Adrenal gland (tissue), 9 donors: ENCODE measurements at regions not wholly inside any gene's neighbourhood (a gene's known extent, or its start where the extent isn't known, plus 50 kb on each side); places are given as distances from the start of the nearest gene placed in this dataset.

ENCODE experiments used
- DNase-seq, 7 donors: peaks; one replicate each; pipeline ENCODE4 v3.0.0-alpha.2; 2019 to 2020
- H3K27ac ChIP-seq, 5 donors: fragments of 200-600 bp; sonication (generic) in 4 of 5; 1 replicate in 3 of 5; 2 replicates in 2 of 5; pipeline versions ENCODE4 v1.5.1 to v1.8.0; 2016 to 2020; ENCODE audit warnings: mild to moderate bottlenecking in 1 of 5
- H3K27me3 ChIP-seq: fragments of 200-600 bp; 2 replicates; pipeline ENCODE4 v1.8.0; 2021
- H3K36me3 ChIP-seq, 2 donors: fragments of 200-600 bp; replicated peaks in 1 of 2; 1 replicate in 1 of 2; 2 replicates in 1 of 2; pipeline versions ENCODE4 v1.5.1 to v1.8.0; 2018 to 2022
- H3K4me1 ChIP-seq, 2 donors: fragments of 200-600 bp; replicated peaks in 1 of 2; 1 replicate in 1 of 2; 2 replicates in 1 of 2; pipeline versions ENCODE4 v1.5.1 to v1.8.0; 2018 to 2021
- H3K4me3 ChIP-seq, 4 donors: fragments of 200-600 bp; sonication (generic) in 3 of 4; one replicate each; pipeline ENCODE4 v1.5.1; 2016 to 2018
- H3K9me3 ChIP-seq, 3 donors: fragments of 200-600 bp; sonication (generic) in 1 of 3; replicated peaks in 1 of 3; 1 replicate in 2 of 3; 2 replicates in 1 of 3; pipeline versions ENCODE4 v1.5.1 to v1.8.0; 2016 to 2021
- CTCF ChIP-seq, 6 experiments: fragments of 450-650 bp in 4 of 6; fragments of 200-600 bp in 2 of 6; sonication (generic) in 1 of 6; IDR thresholded peaks; 1 replicate in 5 of 6; 2 replicates in 1 of 6; pipeline versions ENCODE4 v1.5.1 to v1.8.0; 2016 to 2021; ENCODE audit warnings: antibody characterized with exemption in 6 of 6, mild to moderate bottlenecking in 2 of 6, moderate library complexity in 1 of 6
- POLR2A ChIP-seq, 2 donors: fragments of 450-650 bp; IDR thresholded peaks; one replicate each; pipeline ENCODE4 v1.6.1; 2017; ENCODE audit warnings: antibody characterized with exemption in 2 of 2, mild to moderate bottlenecking in 2 of 2, moderate library complexity in 1 of 2
- WGBS, 4 donors: extraction: QIAGEN DNeasy Blood & Tissue Kit in 2 of 4; methylation state at CpG; one replicate each; pipeline versions ENCODE4 v1.1.5 to v1.1.7; 2013 to 2017; 5-methylcytosine and 5-hydroxymethylcytosine counted together
- intact Hi-C, 2 donors: fragments of 100-400 bp; cut with DNase I; formaldehyde crosslinking; loops; one replicate each; pipeline versions ENCODE4 v1.14.1 to v1.15.0; 2022 to 2023
- donor health status: healthy with polysubstance abuse.
- donor health status: Bipolar disorder and iron deficiency.
- donor health status: DM: yes; HTN: yes; CAD: no.
- donor health status: DM: no; HTN: no; CAD: no.
- donor health status: DM: no; HTN: no; CAD: no.

GRCh38 chr3:148584438-148584837 lies 113.3 kb upstream of the AGTR1 start:
- TF ChIP-seq CTCF (IDR thresholded peaks at IDR 0.05) (no peak), POLR2A (IDR thresholded peaks at IDR 0.05) (no peak)

DNA sequence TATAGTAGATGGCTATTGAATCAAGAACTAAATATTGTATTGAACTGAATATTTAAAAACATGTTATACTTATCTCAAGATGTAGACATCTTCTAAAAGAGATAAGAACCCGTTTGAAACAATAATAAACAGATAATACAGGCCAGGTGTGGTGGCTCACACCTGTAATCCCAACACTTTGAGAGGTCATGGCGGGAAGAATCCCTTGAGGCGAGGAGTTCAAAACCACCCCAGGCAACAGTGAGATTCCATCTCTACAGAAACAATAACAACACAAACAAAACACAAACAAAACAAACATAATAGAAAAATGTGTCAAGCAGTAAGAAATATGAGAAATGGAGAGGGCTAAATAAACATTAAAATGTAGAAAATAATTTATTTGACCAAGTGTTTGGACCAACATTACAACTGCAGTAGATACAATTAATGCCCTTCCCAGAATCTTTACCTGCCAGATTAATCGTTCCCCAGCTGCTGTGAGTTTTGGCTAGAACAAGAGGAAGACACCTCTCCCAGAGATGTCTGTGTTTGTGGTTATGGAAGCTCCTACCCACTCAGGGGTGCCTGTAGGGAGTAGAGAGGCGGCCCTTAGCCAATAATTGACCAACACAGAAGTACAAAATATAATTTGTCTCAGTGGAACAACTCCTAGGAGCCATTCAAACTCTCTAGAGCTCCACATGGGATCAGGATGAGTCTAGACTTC lies 111.9 kb upstream of the AGTR1 start:
- H3K27ac ChIP-seq = no peak overlapping the region
- TF ChIP-seq CTCF (IDR thresholded peaks at IDR 0.05) = no peak
- TF ChIP-seq POLR2A (IDR thresholded peaks at IDR 0.05) = no peak

More at GRCh38 chr3:148584438-148584837, 113.3 kb upstream of the AGTR1 start:
- DNase-seq = no peak
- Histone ChIP-seq H3K4me1 (peaks cover 0 to 11% of the 10 kb centered on the region in 2 donors), H3K36me3 (no peaks in the 10 kb centered on the region), H3K27ac (no peak overlapping the region), H3K27me3 (no peaks in the 10 kb centered on the region), H3K4me3 (no peak overlapping the region), H3K9me3 (no peaks in the 10 kb centered on the region)
- intact Hi-C loops = no loop called here

GRCh38 chr3:148588291-148588690 lies 109.4 kb upstream of the AGTR1 start:
- H3K4me1 ChIP-seq = peaks cover 0 to 4% of the 10 kb centered on the region in 2 donors
- H3K27ac ChIP-seq = no peak overlapping the region
- no peaks in the 10 kb centered on the region for H3K9me3 ChIP-seq
- H3K4me3 ChIP-seq = no peak overlapping the region
- intact Hi-C loops = no loop called here
- no peaks in the 10 kb centered on the region for H3K27me3 ChIP-seq
- H3K36me3 ChIP-seq = no peaks in the 10 kb centered on the region
- TF ChIP-seq POLR2A (IDR thresholded peaks at IDR 0.05) = no peak
- TF ChIP-seq CTCF (IDR thresholded peaks at IDR 0.05) = no peak
- 69 to 78% (median 72%) methylated on average over 2 of the region's 2 CpGs for WGBS, 4 donors
- DNase-seq = peak in 4 of 7 donors; percentile 11 to 31 (median 20)

More for the DNA sequence above, 111.9 kb upstream of the AGTR1 start:
- H3K4me1 ChIP-seq = peaks cover 0 to 11% of the 10 kb centered on the region in 2 donors
- no peaks in the 10 kb centered on the region for H3K36me3 ChIP-seq
- H3K4me3 ChIP-seq = no peak overlapping the region
- no peaks in the 10 kb centered on the region for H3K27me3 ChIP-seq
- DNase-seq = no peak
- intact Hi-C loops = no loop called here
- 67 to 81% (median 69%) methylated on average over 5 of the region's 5 CpGs for WGBS, 4 donors
- H3K9me3 ChIP-seq = no peaks in the 10 kb centered on the region

GRCh38 chr3:148591525-148591924 lies 106.2 kb upstream of the AGTR1 start:
- H3K36me3 ChIP-seq = no peaks in the 10 kb centered on the region
- no peaks in the 10 kb centered on the region for H3K27me3 ChIP-seq
- H3K4me1 ChIP-seq = no peaks in the 10 kb centered on the region
- H3K9me3 ChIP-seq = no peaks in the 10 kb centered on the region
- intact Hi-C loops = no loop called here
- H3K27ac ChIP-seq = no peak overlapping the region
- 94 to 97% (median 96%) methylated on average over 3 of the region's 3 CpGs for WGBS, 4 donors
- no peak overlapping the region for H3K4me3 ChIP-seq
- TF ChIP-seq POLR2A (IDR thresholded peaks at IDR 0.05) = no peak
- no peak for TF ChIP-seq CTCF (IDR thresholded peaks at IDR 0.05)
- no peak for DNase-seq
